ENCODE measurements at regions not wholly inside any gene's neighbourhood (a gene's known extent, or its start where the extent isn't known, plus 50 kb on each side); places are given as distances from the start of the nearest gene placed in this dataset.
A peak's percentile ranks its signal among the peaks of the same experiment; 100 is the strongest.

- Histone ChIP-seq H3K27me3 (no peaks in the 10 kb centered on the region), H3K4me1 (peaks cover 0 to 4% (median 0%) of the 10 kb centered on the region in 12 donors), H3K4me3 (no peak overlapping the region), H3K36me3 (no peaks in the 10 kb centered on the region), H3K27ac (peak overlapping the region in 1 of 12 donors; percentile 20), H3K9me3 (peaks cover 0 to 6% (median 0%) of the 10 kb centered on the region in 12 donors)
- ATAC-seq (peak in 1 of 4 donors; percentile 22), DNase-seq (no peak)
- intact Hi-C loops (cut with DNase I) = no loop called here
- WGBS, 4 donors = 42 to 58% (median 46%) methylated on average over 2 of the region's 2 CpGs
- TF ChIP-seq POLR2A (IDR thresholded peaks at IDR 0.05) = no peak
- TF ChIP-seq CTCF (IDR thresholded peaks at IDR 0.05) = no peak
These were observed 105.5 kb downstream of the ZC3H11B start for GRCh38 chr1:219507437-219507836.

- H3K27me3 ChIP-seq = no peaks in the 10 kb centered on the region
- no peaks in the 10 kb centered on the region for H3K36me3 ChIP-seq
- peaks cover 0 to 1% (median 0%) of the 10 kb centered on the region in 12 donors for H3K9me3 ChIP-seq
- WGBS, 4 donors = 58 to 80% (median 70%) methylated on average over 1 of the region's 1 CpG
- H3K27ac ChIP-seq = peak overlapping the region in 1 of 12 donors; percentile 20
- intact Hi-C loops (cut with DNase I) = no loop called here
- DNase-seq (no peak), ATAC-seq (no peak)
- H3K4me3 ChIP-seq = no peak overlapping the region
- TF ChIP-seq POLR2A (IDR thresholded peaks at IDR 0.05) (no peak), CTCF (IDR thresholded peaks at IDR 0.05) (no peak)
- H3K4me1 ChIP-seq = peaks cover 0 to 4% (median 0%) of the 10 kb centered on the region in 12 donors
These were observed 106.0 kb downstream of the ZC3H11B start for GRCh38 chr1:219506936-219507335.

- Histone ChIP-seq H3K27me3 (no peaks in the 10 kb centered on the region), H3K27ac (no peak overlapping the region)
- ATAC-seq = no peak
These were observed 106.4 kb downstream of the ZC3H11B start for GRCh38 chr1:219506473-219506899.

GRCh38 chr1:219505886-219506285 lies 107.0 kb downstream of the ZC3H11B start:
- H3K4me1 ChIP-seq = peaks cover 0 to 4% (median 0%) of the 10 kb centered on the region in 12 donors
- DNase-seq (no peak), ATAC-seq (no peak)
- H3K9me3 ChIP-seq = no peaks in the 10 kb centered on the region
- H3K4me3 ChIP-seq = no peak overlapping the region
- intact Hi-C loops (cut with DNase I) = no loop called here
- H3K27ac ChIP-seq = no peak overlapping the region
- WGBS, 4 donors = 75 to 86% (median 76%) methylated on average over 3 of the region's 3 CpGs
- no peaks in the 10 kb centered on the region for H3K27me3 ChIP-seq
- no peaks in the 10 kb centered on the region for H3K36me3 ChIP-seq
- TF ChIP-seq CTCF (IDR thresholded peaks at IDR 0.05) (no peak), POLR2A (IDR thresholded peaks at IDR 0.05) (no peak)

More at GRCh38 chr1:219506473-219506899, 106.4 kb downstream of the ZC3H11B start:
- Histone ChIP-seq H3K9me3 (no peaks in the 10 kb centered on the region), H3K36me3 (no peaks in the 10 kb centered on the region), H3K4me3 (no peak overlapping the region), H3K4me1 (peaks cover 0 to 4% (median 0%) of the 10 kb centered on the region in 12 donors)
- no peak for DNase-seq
- intact Hi-C loops (cut with DNase I) = no loop called here
- 39 to 74% (median 53%) methylated on average over 3 to 4 of the region's 4 CpGs for WGBS, 4 donors
- TF ChIP-seq POLR2A (IDR thresholded peaks at IDR 0.05) = no peak

- ATAC-seq = no peak
- Histone ChIP-seq H3K4me1 (peaks cover 0 to 4% (median 0%) of the 10 kb centered on the region in 12 donors), H3K27me3 (no peaks in the 10 kb centered on the region), H3K4me3 (no peak overlapping the region), H3K36me3 (no peaks in the 10 kb centered on the region), H3K9me3 (no peaks in the 10 kb centered on the region), H3K27ac (no peak overlapping the region)
- 74 to 82% (median 80%) methylated on average over 4 of the region's 4 CpGs for whole genome bisulfite sequencing, 4 donors
- TF ChIP-seq POLR2A (IDR thresholded peaks at IDR 0.05) = no peak
- no peak for TF ChIP-seq CTCF (IDR thresholded peaks at IDR 0.05)
- intact Hi-C loops (cut with DNase I) = no loop called here
- DNase-seq = no peak
These were observed 109.3 kb downstream of the ZC3H11B start for GRCh38 chr1:219503604-219504003.

Measured in heart left ventricle (tissue), 16 donors.